HepG2 (cell line): ENCODE measurements at regions not wholly inside any gene's neighbourhood (a gene's known extent, or its start where the extent isn't known, plus 50 kb on each side); places are given as distances from the start of the nearest gene placed in this dataset.

Experiments
- ADNP ChIP-seq: sonication (generic); formaldehyde crosslinking; IDR thresholded peaks from 2 replicates; pipeline ENCODE4 v1.4.0; 2020; ENCODE audit warnings: missing genetic modification reagents
- ARID3A ChIP-seq: IDR thresholded peaks from 2 replicates; pipeline ENCODE4 v1.6.1; 2012; ENCODE audit warnings: low read depth, low read length, improper control_type of control experiment
- ATF6 ChIP-seq: sonication (generic); formaldehyde crosslinking; conservative IDR thresholded peaks from 2 replicates; pipeline ENCODE4 v1.4.0; 2020; ENCODE audit warnings: missing genetic modification reagents
- CAMTA2 ChIP-seq: sonication (generic); formaldehyde crosslinking; IDR thresholded peaks from 2 replicates; pipeline ENCODE4 v1.4.0; 2020; ENCODE audit warnings: mild to moderate bottlenecking, missing genetic modification reagents, borderline replicate concordance
- FUBP1 ChIP-seq: sonication (generic); formaldehyde crosslinking; IDR thresholded peaks from 2 replicates; pipeline ENCODE4 v1.5.1; 2020; ENCODE audit warnings: missing genetic modification reagents, mild to moderate bottlenecking, borderline replicate concordance
- GZF1 ChIP-seq: sonication (generic); formaldehyde crosslinking; IDR thresholded peaks from 2 replicates; pipeline ENCODE4 v1.5.1; 2020; ENCODE audit warnings: mild to moderate bottlenecking, missing genetic modification reagents
- IRF1 ChIP-seq: sonication (generic); formaldehyde crosslinking; IDR thresholded peaks from 2 replicates; pipeline ENCODE4 v1.4.0; 2020; ENCODE audit warnings: low read depth, mild to moderate bottlenecking, missing genetic modification reagents
- KAT2B ChIP-seq: fragments of 150-350 bp; IDR thresholded peaks from 2 replicates; pipeline ENCODE4 v1.6.1; 2014; ENCODE audit warnings: low read depth, low read length, borderline replicate concordance
- MTF2 ChIP-seq: sonication (generic); formaldehyde crosslinking; IDR thresholded peaks from 2 replicates; pipeline ENCODE4 v1.5.0; 2020; ENCODE audit warnings: missing genetic modification reagents, borderline replicate concordance
- MZF1 ChIP-seq: sonication (generic); formaldehyde crosslinking; IDR thresholded peaks from 2 replicates; pipeline ENCODE4 v1.8.1; 2023; ENCODE audit warnings: mild to moderate bottlenecking, missing genetic modification reagents, borderline replicate concordance
- PAXIP1 ChIP-seq: sonication (generic); formaldehyde crosslinking; conservative IDR thresholded peaks from 2 replicates; pipeline ENCODE4 v1.4.0; 2020; ENCODE audit warnings: mild to moderate bottlenecking, missing genetic modification reagents, moderate library complexity
- SETDB1 ChIP-seq: sonication (generic); formaldehyde crosslinking; IDR thresholded peaks from 2 replicates; pipeline ENCODE4 v1.5.1; 2020; ENCODE audit warnings: missing genetic modification reagents, mild to moderate bottlenecking, borderline replicate concordance
- SRSF9 ChIP-seq: fragments of 200-400 bp; formaldehyde crosslinking; IDR thresholded peaks from 2 replicates; pipeline ENCODE4 v1.6.1; 2018; ENCODE audit warnings: borderline replicate concordance, mild to moderate bottlenecking, low read depth, low read length; ENCODE audit not compliant: insufficient read depth, poor library complexity, severe bottlenecking
- ZBTB7A ChIP-seq: sonication (generic); formaldehyde crosslinking; IDR thresholded peaks from 2 replicates; pipeline ENCODE4 v1.8.0; 2022; ENCODE audit warnings: mild to moderate bottlenecking, missing genetic modification reagents
- ZFP1 ChIP-seq: IDR thresholded peaks from 2 replicates; pipeline ENCODE4 v1.6.1; 2016
- ZNF34 ChIP-seq: sonication (generic); formaldehyde crosslinking; IDR thresholded peaks from 2 replicates; pipeline ENCODE4 v1.4.0; 2020; ENCODE audit warnings: mild to moderate bottlenecking, missing genetic modification reagents, borderline replicate concordance
- ZNF468 ChIP-seq: sonication (generic); formaldehyde crosslinking; IDR thresholded peaks from 2 replicates; pipeline ENCODE4 v1.8.0; 2022; ENCODE audit warnings: mild to moderate bottlenecking, moderate library complexity, missing genetic modification reagents
- ZNF761 ChIP-seq: sonication (generic); formaldehyde crosslinking; conservative IDR thresholded peaks from 2 replicates; pipeline ENCODE4 v1.4.0; 2020; ENCODE audit warnings: mild to moderate bottlenecking, missing genetic modification reagents
- ZNF878 ChIP-seq: sonication (generic); formaldehyde crosslinking; IDR thresholded peaks from 2 replicates; pipeline ENCODE4 v1.8.1; 2023; ENCODE audit warnings: mild to moderate bottlenecking, missing genetic modification reagents, moderate library complexity
- ZNF879 ChIP-seq: sonication (generic); formaldehyde crosslinking; IDR thresholded peaks from 2 replicates; pipeline ENCODE4 v1.8.1; 2023; ENCODE audit warnings: missing genetic modification reagents

- TF ChIP-seq ARID3A: no peak
- TF ChIP-seq ZNF879: no peak
- TF ChIP-seq ZFP1 (CRISPR knock-in tag): no peak
- TF ChIP-seq ATF6 (CRISPR knock-in tag): no peak
- TF ChIP-seq ZNF878: no peak
- no peak for TF ChIP-seq SRSF9
- no peak for TF ChIP-seq SETDB1 (CRISPR knock-in tag)
- TF ChIP-seq PAXIP1 (CRISPR knock-in tag): peak; percentile 71
- no peak for TF ChIP-seq IRF1 (CRISPR knock-in tag)
- no peak for TF ChIP-seq FUBP1 (CRISPR knock-in tag)
- no peak for TF ChIP-seq MZF1 (CRISPR knock-in tag)
- no peak for TF ChIP-seq ADNP (CRISPR knock-in tag)
- TF ChIP-seq MTF2 (CRISPR knock-in tag): no peak
- no peak for TF ChIP-seq ZNF34
- no peak for TF ChIP-seq KAT2B
- TF ChIP-seq ZNF761 (CRISPR knock-in tag): no peak
- no peak for TF ChIP-seq GZF1 (CRISPR knock-in tag)
- TF ChIP-seq ZNF468: no peak
- no peak for TF ChIP-seq CAMTA2 (CRISPR knock-in tag)
- no peak for TF ChIP-seq ZBTB7A
These were observed 140.0 kb upstream of the PHYHIPL start (continued) for GRCh38 chr10:59036311-59037017.
